Lower leg skin (tissue), 3 donors: ENCODE measurements at regions not wholly inside any gene's neighbourhood (a gene's known extent, or its start where the extent isn't known, plus 50 kb on each side); places are given as distances from the start of the nearest gene placed in this dataset.

Experiments
- CTCF ChIP-seq, 3 donors: fragments of 450-650 bp; IDR thresholded peaks; one replicate each; pipeline ENCODE4 v1.5.1; 2016; ENCODE audit warnings: antibody characterized with exemption in 3 of 3, mild to moderate bottlenecking in 3 of 3, moderate library complexity in 2 of 3
- POLR2A ChIP-seq, 2 donors: fragments of 450-650 bp; IDR thresholded peaks; one replicate each; pipeline ENCODE4 v1.6.1; 2016 to 2017; ENCODE audit warnings: antibody characterized with exemption in 2 of 2, mild to moderate bottlenecking in 1 of 2, moderate library complexity in 1 of 2

GRCh38 chr6:115323001-115323400 lies 737.7 kb downstream of the FRK start:
- TF ChIP-seq CTCF (IDR thresholded peaks at IDR 0.05) (no peak), POLR2A (IDR thresholded peaks at IDR 0.05) (no peak)
